ENCODE measurements at regions not wholly inside any gene's neighbourhood (a gene's known extent, or its start where the extent isn't known, plus 50 kb on each side); places are given as distances from the start of the nearest gene placed in this dataset.
A peak's percentile ranks its signal among the peaks of the same experiment; 100 is the strongest.
"Not testable (repeated sequence)": the region's sequence is repeated elsewhere in the genome, so short reads cannot be mapped to it uniquely, and the experiment has no call there.

DNA sequence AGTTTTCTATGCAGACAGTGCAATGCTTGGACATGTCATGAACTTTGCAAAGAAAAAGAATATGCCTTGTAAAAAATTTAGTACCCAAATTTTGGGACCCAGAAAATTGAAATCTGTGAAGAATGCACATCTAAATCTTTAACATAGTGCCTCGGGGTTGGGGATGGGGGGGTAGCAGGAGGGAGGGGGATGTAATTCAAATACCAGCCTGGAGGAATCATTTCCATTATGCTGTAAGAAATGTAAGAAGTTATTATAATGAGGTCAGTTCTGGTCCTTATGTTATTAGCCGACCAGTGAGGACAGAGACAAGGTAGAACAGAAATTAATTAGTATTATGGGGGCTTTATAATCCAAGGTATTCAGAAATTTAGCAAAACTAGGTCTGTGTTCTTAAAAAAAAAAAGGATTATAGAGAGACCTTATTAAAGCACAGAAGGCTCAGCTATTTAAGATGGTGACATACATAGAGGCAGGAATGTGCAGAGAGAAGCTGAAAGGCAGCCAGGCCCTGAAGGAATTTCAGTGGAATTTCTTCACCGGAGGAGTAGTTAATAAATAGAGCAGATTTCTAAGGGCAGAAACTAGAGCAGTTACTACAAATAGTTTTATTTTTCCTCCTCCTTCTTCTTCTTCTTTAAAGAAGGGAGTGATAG, 89.0 kb upstream of the RBMS1 start:
- DNase-seq (ENCODE audit: extremely low read depth in 1 of 11, low read depth in 9 of 11, low spot score in 4 of 11), result peak in 7 of 11 donors; percentile 20 to 77 (median 45)

DNA sequence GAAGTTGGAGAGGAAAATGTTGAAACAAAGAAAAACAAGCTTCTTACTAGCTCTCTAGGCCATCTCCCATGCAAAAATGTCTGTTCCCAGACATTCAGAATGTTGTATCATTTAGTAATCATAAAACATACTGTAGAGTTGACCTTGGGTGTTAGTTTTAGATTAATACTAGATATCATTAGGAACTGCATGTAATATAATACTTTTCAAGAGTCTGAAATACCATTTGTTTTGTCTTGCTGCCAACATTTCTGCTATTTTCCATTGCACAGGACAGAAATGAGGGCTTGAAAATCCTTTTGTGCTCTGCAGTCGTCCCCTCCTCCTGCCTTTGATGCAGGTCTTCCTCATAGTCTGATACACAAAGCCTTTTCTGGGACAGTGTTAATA, 89.5 kb upstream of the RBMS1 start:
- peak in 10 of 11 donors; percentile 20 to 63 (median 34) for DNase-seq (ENCODE audit: extremely low read depth in 1 of 11, low read depth in 9 of 11, low spot score in 4 of 11)

GRCh38 chr2:160583813-160584537, 90.4 kb upstream of the RBMS1 start:
- DNase-seq (ENCODE audit: extremely low read depth in 1 of 11, low read depth in 9 of 11, low spot score in 4 of 11), result no peak

GRCh38 chr2:160584972-160585494, 91.4 kb upstream of the RBMS1 start:
- DNase-seq (ENCODE audit: extremely low read depth in 1 of 11, low read depth in 9 of 11, low spot score in 4 of 11), result no peak

- DNase-seq (ENCODE audit: extremely low read depth in 1 of 11, low read depth in 9 of 11, low spot score in 4 of 11), result no peak
These were observed 97.1 kb upstream of the RBMS1 start for GRCh38 chr2:160590664-160591063.

GRCh38 chr2:160592401-160592800, 98.8 kb upstream of the RBMS1 start:
- no peak for DNase-seq (ENCODE audit: extremely low read depth in 1 of 11, low read depth in 9 of 11, low spot score in 4 of 11)

DNA sequence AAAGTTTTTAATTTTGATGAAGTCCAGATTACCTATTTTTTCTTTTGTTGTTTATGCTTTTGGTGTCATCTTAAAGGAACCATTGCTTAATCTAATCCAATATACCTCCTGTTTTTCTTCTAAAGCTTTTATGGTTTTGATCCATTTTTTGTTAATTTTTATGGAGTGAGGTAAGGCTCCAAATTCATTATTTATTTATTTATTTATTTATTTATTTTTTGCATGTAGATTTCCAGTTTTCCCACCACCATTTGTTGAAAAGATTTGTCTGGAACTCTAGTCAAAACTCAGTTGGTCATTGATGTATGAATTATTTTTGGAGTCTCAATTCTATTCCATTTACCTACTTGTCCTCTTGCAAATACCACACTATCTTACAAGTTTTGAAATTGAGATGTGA, 99.4 kb upstream of the RBMS1 start:
- DNase-seq (ENCODE audit: extremely low read depth in 1 of 11, low read depth in 9 of 11, low spot score in 4 of 11), result no peak

GRCh38 chr2:160596441-160596840, 102.8 kb upstream of the RBMS1 start:
- no peak for DNase-seq (ENCODE audit: extremely low read depth in 1 of 11, low read depth in 9 of 11, low spot score in 4 of 11)

GRCh38 chr2:160600437-160600836, 106.8 kb upstream of the RBMS1 start:
- not testable (repeated sequence) for DNase-seq (ENCODE audit: extremely low read depth in 1 of 11, low read depth in 9 of 11, low spot score in 4 of 11)

- DNase-seq (ENCODE audit: extremely low read depth in 1 of 11, low read depth in 9 of 11, low spot score in 4 of 11), result no peak
These were observed 108.5 kb upstream of the RBMS1 start for GRCh38 chr2:160602073-160602472.

DNA sequence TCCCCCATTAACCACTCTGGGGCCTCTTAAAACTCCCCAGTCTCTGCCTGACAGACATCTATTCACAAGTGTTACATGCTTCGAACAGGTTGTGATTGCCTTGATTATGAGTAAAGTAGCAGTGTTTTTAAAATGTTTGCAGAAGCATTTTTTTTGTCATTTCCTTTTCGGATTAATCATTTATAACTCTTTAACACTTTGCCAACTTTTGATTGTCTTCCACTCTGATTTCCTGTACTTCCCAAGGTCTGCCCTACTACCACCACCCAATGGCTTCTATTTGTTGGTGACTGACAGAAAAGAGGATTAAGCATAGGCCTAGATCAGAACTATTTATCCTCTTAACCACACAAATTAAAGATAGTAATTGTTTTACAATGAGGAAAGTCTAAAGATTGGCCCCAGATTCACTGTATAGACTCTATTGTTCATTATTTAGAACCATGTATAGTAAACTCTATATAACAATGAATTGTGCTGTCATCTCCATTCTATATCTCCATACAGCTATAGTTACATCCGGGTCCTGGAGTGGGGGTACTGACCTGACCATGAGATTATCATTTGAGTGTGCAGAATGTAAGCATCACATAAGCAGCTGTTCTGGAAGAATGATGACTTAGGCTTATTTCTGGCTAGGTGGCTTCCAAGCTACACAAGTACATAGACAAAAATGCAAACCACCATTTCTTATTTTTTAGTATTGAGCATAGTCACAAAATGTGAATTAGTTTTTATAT, 110.3 kb upstream of the RBMS1 start:
- DNase-seq (ENCODE audit: extremely low read depth in 1 of 11, low read depth in 9 of 11, low spot score in 4 of 11), result no peak

DNA sequence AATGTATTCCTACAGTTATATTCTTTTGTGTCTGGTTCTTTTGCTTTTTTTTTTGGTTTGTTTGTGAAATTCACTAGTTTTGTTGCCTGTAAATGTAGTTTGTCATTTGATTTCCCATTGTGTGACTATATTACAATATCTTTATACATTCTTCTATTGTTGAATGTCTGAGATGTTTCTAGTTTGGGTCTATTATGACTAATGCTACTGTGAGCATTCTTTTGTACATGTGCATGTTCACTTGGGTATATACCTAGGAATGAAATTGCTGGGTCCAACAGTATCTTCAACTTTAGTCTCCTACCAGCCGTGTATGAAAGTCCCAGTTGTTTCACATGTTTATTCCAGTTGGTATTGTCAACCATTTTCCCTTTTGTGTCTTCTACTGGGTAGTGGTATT, 112.7 kb upstream of the RBMS1 start:
- DNase-seq (ENCODE audit: extremely low read depth in 1 of 11, low read depth in 9 of 11, low spot score in 4 of 11), result no peak

DNA sequence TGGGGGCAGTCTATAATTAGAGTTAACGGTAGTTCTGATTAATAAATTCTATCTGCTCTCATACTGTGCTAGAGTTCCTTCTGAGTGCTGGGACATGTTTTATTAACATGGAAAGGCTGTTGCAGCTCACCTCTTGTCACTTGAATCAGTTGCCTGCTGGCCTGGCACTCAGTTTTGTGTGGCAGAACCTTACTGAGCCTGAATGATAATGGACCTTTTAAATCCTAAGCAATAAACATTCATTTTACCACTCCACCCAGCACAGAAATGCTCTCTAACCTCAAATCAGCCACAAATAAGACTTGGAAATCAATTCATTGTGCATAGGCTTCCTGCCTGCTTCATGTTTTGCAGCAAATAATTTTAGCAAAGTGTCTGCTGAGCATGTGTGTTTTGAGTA, 115.0 kb upstream of the RBMS1 start:
- DNase-seq (ENCODE audit: extremely low read depth in 1 of 11, low read depth in 9 of 11, low spot score in 4 of 11), result no peak

DNA sequence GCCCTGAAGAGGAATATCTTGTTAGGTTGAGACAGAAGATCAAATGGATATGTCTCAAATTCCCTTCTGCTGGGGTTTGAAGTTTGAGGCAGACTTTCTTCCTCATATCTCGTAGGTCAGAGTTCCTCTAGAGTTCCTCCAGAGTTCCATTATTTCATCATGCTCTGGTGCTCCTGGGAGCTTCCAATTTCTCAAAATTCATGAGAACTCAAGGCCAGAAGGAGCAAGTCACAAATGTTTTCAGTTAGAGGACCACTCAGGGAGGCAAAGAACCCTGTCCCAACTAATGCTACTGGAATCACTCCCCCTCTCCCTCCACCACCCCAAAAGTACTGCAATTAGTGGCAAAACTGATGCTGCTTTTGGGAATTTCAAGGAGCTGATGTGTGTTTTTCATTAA, 115.7 kb upstream of the RBMS1 start:
- no peak for DNase-seq (ENCODE audit: extremely low read depth in 1 of 11, low read depth in 9 of 11, low spot score in 4 of 11)

DNA sequence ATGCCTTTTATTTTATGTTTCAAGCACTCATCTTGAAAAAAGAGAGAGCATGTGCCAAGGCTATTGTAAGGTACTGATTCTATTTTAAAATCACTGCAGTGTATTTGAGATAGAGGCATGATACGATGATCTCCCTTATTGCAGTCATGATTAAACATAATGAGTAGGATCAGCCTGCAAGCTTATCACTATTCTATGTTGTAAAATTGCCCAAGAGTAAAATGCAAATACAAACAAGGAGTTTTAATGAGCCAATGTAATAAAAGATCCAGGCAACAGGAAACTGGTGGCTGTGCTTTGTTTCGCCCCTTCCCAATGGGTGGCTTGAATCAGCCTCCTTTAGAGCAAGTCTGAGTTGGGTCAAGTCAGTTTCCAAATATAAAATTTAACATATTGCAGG, 116.4 kb upstream of the RBMS1 start:
- no peak for DNase-seq (ENCODE audit: extremely low read depth in 1 of 11, low read depth in 9 of 11, low spot score in 4 of 11)

GRCh38 chr2:160612266-160612856, 118.8 kb upstream of the RBMS1 start:
- DNase-seq (ENCODE audit: extremely low read depth in 1 of 11, low read depth in 9 of 11, low spot score in 4 of 11), result no peak

DNA sequence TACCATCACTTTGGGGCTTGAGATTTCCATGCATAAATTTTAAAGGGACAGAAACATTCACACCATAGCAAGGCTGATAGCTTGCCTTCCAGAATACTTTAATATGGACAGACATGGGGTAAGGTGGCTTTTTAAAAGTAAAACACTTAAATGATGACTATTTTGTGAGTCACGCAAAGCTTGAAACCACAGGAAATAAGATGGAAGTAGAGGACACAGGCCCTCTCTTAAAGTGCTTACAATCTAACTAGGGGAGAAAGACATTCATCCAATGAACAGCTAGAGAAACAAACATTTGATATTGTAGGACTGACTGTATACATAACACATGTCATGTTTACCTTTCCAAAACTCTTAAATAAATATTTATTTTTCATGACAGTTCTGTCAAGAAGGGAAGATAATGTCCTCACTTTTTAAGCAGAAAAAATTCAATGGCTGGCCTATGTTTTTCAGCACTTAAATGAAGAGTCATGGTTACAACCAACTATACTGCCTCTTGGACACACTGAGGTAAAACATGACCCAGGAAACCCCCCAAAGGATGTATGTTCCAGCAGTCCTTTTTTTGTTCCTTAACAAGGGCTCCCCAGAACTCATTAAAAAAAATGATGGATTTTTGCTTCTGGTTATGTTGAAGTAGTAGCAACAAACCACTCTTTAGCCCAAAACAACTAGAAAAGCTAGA, 120.0 kb upstream of the RBMS1 start:
- no peak for DNase-seq (ENCODE audit: extremely low read depth in 1 of 11, low read depth in 9 of 11, low spot score in 4 of 11)

- DNase-seq (ENCODE audit: extremely low read depth in 1 of 11, low read depth in 9 of 11, low spot score in 4 of 11), result no peak
These were observed 120.8 kb upstream of the RBMS1 start for GRCh38 chr2:160614391-160614790.

DNA sequence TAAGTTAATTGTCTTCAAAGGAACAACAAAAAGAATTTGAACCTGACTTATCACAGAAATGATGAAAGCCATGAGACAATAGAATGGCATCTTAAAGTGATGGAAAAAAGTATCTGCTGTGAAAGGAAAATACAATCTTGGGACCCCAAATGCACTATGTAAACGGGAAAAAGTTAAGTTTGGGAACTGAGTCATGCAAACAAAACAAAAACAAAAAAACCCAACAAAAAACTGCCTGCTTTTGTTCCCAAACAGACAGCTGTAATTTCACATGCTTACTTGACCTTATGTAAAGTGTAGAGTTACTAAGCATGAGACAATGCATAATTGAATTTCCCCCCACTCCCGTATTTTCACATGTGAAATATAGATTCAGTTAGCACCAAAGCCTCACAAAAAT, 122.1 kb upstream of the RBMS1 start:
- DNase-seq (ENCODE audit: extremely low read depth in 1 of 11, low read depth in 9 of 11, low spot score in 4 of 11), result no peak
